GM23248 (cell line): ENCODE measurements at regions not wholly inside any gene's neighbourhood (a gene's known extent, or its start where the extent isn't known, plus 50 kb on each side); places are given as distances from the start of the nearest gene placed in this dataset.

ENCODE experiments used
- EZH2 ChIP-seq: fragments of 200-600 bp; sonication (generic); IDR thresholded peaks from 2 replicates; pipeline ENCODE4 v1.6.1; 2018; ENCODE audit warnings: antibody characterized with exemption, mild to moderate bottlenecking; ENCODE audit not compliant: insufficient read depth, poor library complexity, severe bottlenecking
- EZH2phosphoT487 ChIP-seq: fragments of 200-600 bp; sonication (generic); IDR thresholded peaks from 2 replicates; pipeline ENCODE4 v1.6.1; 2018; ENCODE audit warnings: antibody characterized with exemption, moderate library complexity, mild to moderate bottlenecking, low read depth; ENCODE audit not compliant: insufficient read depth

DNA sequence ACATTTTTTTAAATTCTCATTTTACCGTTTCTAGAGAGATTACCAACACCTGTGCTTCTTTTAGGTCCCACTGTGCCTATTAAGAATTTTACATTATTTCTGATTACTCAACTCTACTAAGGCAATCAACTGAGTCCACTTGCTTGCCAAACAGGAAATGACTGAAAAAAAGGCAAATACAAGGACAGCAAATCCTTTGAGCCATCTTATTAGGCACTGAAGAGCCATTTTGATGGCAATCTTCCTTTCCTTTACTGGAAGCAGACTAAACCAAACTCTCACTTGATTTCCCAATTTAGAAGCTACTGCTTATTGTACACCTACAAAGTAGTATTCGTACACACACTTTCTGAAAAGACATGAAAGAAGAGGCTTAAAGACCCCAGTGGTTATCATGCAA lies 121.4 kb upstream of the COL3A1 start:
- TF ChIP-seq EZH2phosphoT487 (no peak), EZH2 (no peak)
